ENCODE measurements at regions not wholly inside any gene's neighbourhood (a gene's known extent, or its start where the extent isn't known, plus 50 kb on each side); places are given as distances from the start of the nearest gene placed in this dataset.

- Mint-ChIP-seq H3K4me1 (ENCODE audit: low read depth) (peaks cover 7% of the 10 kb centered on the region), H3K36me3 (ENCODE audit: low read depth) (no peaks in the 10 kb centered on the region), H3K9me3 (ENCODE audit: insufficient read depth) (no peaks in the 10 kb centered on the region), H3K27me3 (ENCODE audit: low read depth) (peaks cover 6% of the 10 kb centered on the region), H3K4me3 (no peak overlapping the region), H3K27ac (no peak overlapping the region)
- CTCF ChIA-PET, result interaction anchor here (1.1 to 2.2 kb wide), 3 partner anchors 31 to 545 kb away, joined by 3 to 5 read pairs (median 4); no protein-coding TSS in a partner anchor
- no peak for DNase-seq
- POLR2A ChIA-PET, result interaction anchor here (0.6 kb wide), 1 partner anchor 170 kb away, joined by 3 read pairs; no protein-coding TSS in a partner anchor
- ATAC-seq, result no peak
These were observed 410.3 kb upstream of the RASGEF1B start for GRCh38 chr4:81881855-81882621.

GRCh38 chr4:81876106-81876505, 404.4 kb upstream of the RASGEF1B start:
- POLR2A ChIA-PET, result no interaction called here
- no peak for ATAC-seq
- H3K36me3 Mint-ChIP-seq (ENCODE audit: low read depth), result no peaks in the 10 kb centered on the region
- H3K4me3 Mint-ChIP-seq, result no peak overlapping the region
- no peaks in the 10 kb centered on the region for H3K9me3 Mint-ChIP-seq (ENCODE audit: insufficient read depth)
- no peak for DNase-seq
- H3K27me3 Mint-ChIP-seq (ENCODE audit: low read depth), result no peaks in the 10 kb centered on the region
- CTCF ChIA-PET, result no interaction called here
- H3K4me1 Mint-ChIP-seq (ENCODE audit: low read depth), result no peaks in the 10 kb centered on the region
- no peak overlapping the region for H3K27ac Mint-ChIP-seq

- Mint-ChIP-seq H3K4me1 (ENCODE audit: low read depth) (no peaks in the 10 kb centered on the region), H3K4me3 (no peak overlapping the region), H3K36me3 (ENCODE audit: low read depth) (no peaks in the 10 kb centered on the region), H3K27ac (no peak overlapping the region), H3K27me3 (ENCODE audit: low read depth) (no peaks in the 10 kb centered on the region), H3K9me3 (ENCODE audit: insufficient read depth) (no peaks in the 10 kb centered on the region)
- POLR2A ChIA-PET, result no interaction called here
- DNase-seq (no peak), ATAC-seq (no peak)
- CTCF ChIA-PET, result interaction anchor here (1.4 kb wide), 1 partner anchor 38 kb away, joined by 4 read pairs; no protein-coding TSS in a partner anchor
These were observed 403.2 kb upstream of the RASGEF1B start for GRCh38 chr4:81874661-81875515.

- Mint-ChIP-seq H3K4me3 (no peak overlapping the region), H3K36me3 (ENCODE audit: low read depth) (no peaks in the 10 kb centered on the region), H3K4me1 (ENCODE audit: low read depth) (no peaks in the 10 kb centered on the region), H3K27me3 (ENCODE audit: low read depth) (no peaks in the 10 kb centered on the region), H3K9me3 (ENCODE audit: insufficient read depth) (no peaks in the 10 kb centered on the region), H3K27ac (no peak overlapping the region)
- DNase-seq (no peak), ATAC-seq (no peak)
- POLR2A ChIA-PET, result no interaction called here
- CTCF ChIA-PET, result no interaction called here
These were observed 398.6 kb upstream of the RASGEF1B start for GRCh38 chr4:81870275-81870674.

- ChIA-PET CTCF (interaction anchor here (1.5 kb wide), 1 partner anchor 10 kb away, joined by 4 read pairs; no protein-coding TSS in a partner anchor), POLR2A (no interaction called here)
- H3K4me3 Mint-ChIP-seq, result no peak overlapping the region
These were observed 388.4 kb upstream of the RASGEF1B start for GRCh38 chr4:81860111-81860510.

GRCh38 chr4:81854406-81854805, 382.7 kb upstream of the RASGEF1B start:
- H3K4me3 Mint-ChIP-seq, result no peak overlapping the region
- peaks cover 8% of the 10 kb centered on the region for H3K36me3 Mint-ChIP-seq (ENCODE audit: low read depth)
- POLR2A ChIA-PET, result no interaction called here
- H3K4me1 Mint-ChIP-seq (ENCODE audit: low read depth), result no peaks in the 10 kb centered on the region
- DNase-seq (no peak), ATAC-seq (no peak)
- H3K27me3 Mint-ChIP-seq (ENCODE audit: low read depth), result no peaks in the 10 kb centered on the region
- H3K27ac Mint-ChIP-seq, result no peak overlapping the region
- H3K9me3 Mint-ChIP-seq (ENCODE audit: insufficient read depth), result peaks cover 7% of the 10 kb centered on the region
- CTCF ChIA-PET, result no interaction called here

More at GRCh38 chr4:81860111-81860510, 388.4 kb upstream of the RASGEF1B start:
- no peak for ATAC-seq
- peaks cover 1% of the 10 kb centered on the region for H3K36me3 Mint-ChIP-seq (ENCODE audit: low read depth)
- H3K27ac Mint-ChIP-seq, result no peak overlapping the region
- no peak for DNase-seq
- no peaks in the 10 kb centered on the region for H3K4me1 Mint-ChIP-seq (ENCODE audit: low read depth)
- no peaks in the 10 kb centered on the region for H3K27me3 Mint-ChIP-seq (ENCODE audit: low read depth)
- H3K9me3 Mint-ChIP-seq (ENCODE audit: insufficient read depth), result peaks cover under 1% of the 10 kb centered on the region

GRCh38 chr4:81852031-81852715, 380.5 kb upstream of the RASGEF1B start:
- Mint-ChIP-seq H3K27ac (no peak overlapping the region), H3K4me3 (no peak overlapping the region), H3K9me3 (ENCODE audit: insufficient read depth) (peaks cover 7% of the 10 kb centered on the region), H3K27me3 (ENCODE audit: low read depth) (no peaks in the 10 kb centered on the region), H3K36me3 (ENCODE audit: low read depth) (peaks cover 8% of the 10 kb centered on the region), H3K4me1 (ENCODE audit: low read depth) (no peaks in the 10 kb centered on the region)
- CTCF ChIA-PET, result no interaction called here
- DNase-seq (no peak), ATAC-seq (no peak)
- POLR2A ChIA-PET, result interaction anchor here (0.6 kb wide), 1 partner anchor 385 kb away, joined by 3 read pairs; no protein-coding TSS in a partner anchor

- Mint-ChIP-seq H3K36me3 (ENCODE audit: low read depth) (peaks cover 8% of the 10 kb centered on the region), H3K4me3 (no peak overlapping the region), H3K9me3 (ENCODE audit: insufficient read depth) (peaks cover 7% of the 10 kb centered on the region), H3K4me1 (ENCODE audit: low read depth) (no peaks in the 10 kb centered on the region), H3K27me3 (ENCODE audit: low read depth) (no peaks in the 10 kb centered on the region), H3K27ac (no peak overlapping the region)
- DNase-seq (no peak), ATAC-seq (no peak)
- ChIA-PET POLR2A (no interaction called here), CTCF (interaction anchor here (1.2 to 2.1 kb wide), 2 partner anchors 10 to 384 kb away, joined by 4 to 8 read pairs; no protein-coding TSS in a partner anchor)
These were observed 379.0 kb upstream of the RASGEF1B start for GRCh38 chr4:81850701-81851100.

GRCh38 chr4:81845761-81846160, 374.1 kb upstream of the RASGEF1B start:
- Mint-ChIP-seq H3K9me3 (ENCODE audit: insufficient read depth) (no peaks in the 10 kb centered on the region), H3K4me3 (no peak overlapping the region), H3K36me3 (ENCODE audit: low read depth) (no peaks in the 10 kb centered on the region), H3K27ac (no peak overlapping the region), H3K4me1 (ENCODE audit: low read depth) (no peaks in the 10 kb centered on the region), H3K27me3 (ENCODE audit: low read depth) (peaks cover 2% of the 10 kb centered on the region)
- CTCF ChIA-PET, result interaction anchor here (0.8 to 6.0 kb wide), 7 partner anchors 37 to 377 kb away, joined by 3 to 150 read pairs (median 4); partner anchors contain the start of gene RASGEF1B
- POLR2A ChIA-PET, result no interaction called here
- no peak for DNase-seq
- ATAC-seq, result no peak

- H3K27ac Mint-ChIP-seq, result no peak overlapping the region
- no peak overlapping the region for H3K4me3 Mint-ChIP-seq
- H3K36me3 Mint-ChIP-seq (ENCODE audit: low read depth), result no peaks in the 10 kb centered on the region
- no peaks in the 10 kb centered on the region for H3K9me3 Mint-ChIP-seq (ENCODE audit: insufficient read depth)
- no peak for DNase-seq
- ChIA-PET CTCF (interaction anchor here (0.8 to 6.0 kb wide), 16 partner anchors 9 to 515 kb away, joined by 3 to 150 read pairs (median 4); partner anchors contain the start of gene RASGEF1B), POLR2A (no interaction called here)
- peaks cover 3% of the 10 kb centered on the region for H3K27me3 Mint-ChIP-seq (ENCODE audit: low read depth)
- H3K4me1 Mint-ChIP-seq (ENCODE audit: low read depth), result no peaks in the 10 kb centered on the region
- no peak for ATAC-seq
These were observed 373.6 kb upstream of the RASGEF1B start for GRCh38 chr4:81845273-81845672.

- peak; percentile 90 for ATAC-seq
- ChIA-PET CTCF (interaction anchor here (0.6 to 6.0 kb wide), 21 partner anchors 8 to 516 kb away, joined by 3 to 150 read pairs (median 4); partner anchors contain the start of gene RASGEF1B), POLR2A (interaction anchor here (0.6 kb wide), 1 partner anchor 194 kb away, joined by 3 read pairs; no protein-coding TSS in a partner anchor)
- no peaks in the 10 kb centered on the region for H3K9me3 Mint-ChIP-seq (ENCODE audit: insufficient read depth)
- H3K4me3 Mint-ChIP-seq, result no peak overlapping the region
- no peaks in the 10 kb centered on the region for H3K4me1 Mint-ChIP-seq (ENCODE audit: low read depth)
- H3K36me3 Mint-ChIP-seq (ENCODE audit: low read depth), result no peaks in the 10 kb centered on the region
- DNase-seq, result peak; percentile 79
- H3K27ac Mint-ChIP-seq, result no peak overlapping the region
- H3K27me3 Mint-ChIP-seq (ENCODE audit: low read depth), result peaks cover 3% of the 10 kb centered on the region
These were observed 373.0 kb upstream of the RASGEF1B start for GRCh38 chr4:81844717-81845116.

Data from activated CD8-positive, alpha-beta T cell treated with anti-CD3 and anti-CD28 coated beads, Interleukin-2, amount 10 ng/mL, durations not matched to agents 7 days and 5 days (primary cell).